ENCODE measurements at regions not wholly inside any gene's neighbourhood (a gene's known extent, or its start where the extent isn't known, plus 50 kb on each side); places are given as distances from the start of the nearest gene placed in this dataset.

DNA sequence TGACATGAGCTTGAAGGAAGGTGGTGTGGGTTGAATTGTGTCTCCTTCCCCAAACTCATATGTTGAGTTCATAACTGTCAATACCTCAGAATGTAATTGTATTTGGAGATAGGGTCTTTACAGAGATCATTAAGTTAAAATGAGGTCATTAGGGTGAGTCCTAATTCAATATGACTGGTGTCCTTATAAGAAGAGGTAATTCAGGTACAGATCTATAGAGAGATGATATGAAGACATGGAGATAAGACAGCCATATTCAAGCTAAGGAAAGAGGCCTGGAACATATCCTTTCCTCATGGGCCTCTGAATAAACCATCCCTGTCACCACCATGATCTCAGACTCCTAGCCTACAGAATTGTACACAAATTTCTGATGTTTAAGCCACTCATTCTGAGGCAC, 514.7 kb upstream of the MGAT4C start:
- ChIA-PET POLR2A (no interaction called here), CTCF (no interaction called here)
- Mint-ChIP-seq H3K27me3 (no peaks in the 10 kb centered on the region), H3K4me1 (no peaks in the 10 kb centered on the region), H3K4me3 (no peak overlapping the region), H3K27ac (no peak overlapping the region), H3K9me3 (peaks cover 3% of the 10 kb centered on the region), H3K36me3 (ENCODE audit: low read depth) (no peaks in the 10 kb centered on the region)
- no peak for DNase-seq

- no peak overlapping the region for H3K27ac Mint-ChIP-seq
- no peaks in the 10 kb centered on the region for H3K4me1 Mint-ChIP-seq
- H3K9me3 Mint-ChIP-seq, result no peaks in the 10 kb centered on the region
- H3K36me3 Mint-ChIP-seq (ENCODE audit: low read depth), result no peaks in the 10 kb centered on the region
- H3K4me3 Mint-ChIP-seq, result no peak overlapping the region
- no peak for DNase-seq
- POLR2A ChIA-PET, result no interaction called here
- CTCF ChIA-PET, result no interaction called here
- no peaks in the 10 kb centered on the region for H3K27me3 Mint-ChIP-seq
These were observed 492.7 kb upstream of the MGAT4C start for GRCh38 chr12:86748894-86749293.

GRCh38 chr12:86744547-86745212, 488.5 kb upstream of the MGAT4C start:
- no peak overlapping the region for H3K4me3 Mint-ChIP-seq
- H3K27me3 Mint-ChIP-seq, result no peaks in the 10 kb centered on the region
- POLR2A ChIA-PET, result no interaction called here
- CTCF ChIA-PET, result no interaction called here
- H3K27ac Mint-ChIP-seq, result no peak overlapping the region
- no peaks in the 10 kb centered on the region for H3K36me3 Mint-ChIP-seq (ENCODE audit: low read depth)
- no peak for DNase-seq
- H3K9me3 Mint-ChIP-seq, result peaks cover 2% of the 10 kb centered on the region
- H3K4me1 Mint-ChIP-seq, result no peaks in the 10 kb centered on the region

- no peak for DNase-seq
- no peaks in the 10 kb centered on the region for H3K36me3 Mint-ChIP-seq (ENCODE audit: low read depth)
- no peak overlapping the region for H3K27ac Mint-ChIP-seq
- H3K9me3 Mint-ChIP-seq, result peaks cover 2% of the 10 kb centered on the region
- H3K4me1 Mint-ChIP-seq, result no peaks in the 10 kb centered on the region
- ChIA-PET POLR2A (no interaction called here), CTCF (no interaction called here)
- no peaks in the 10 kb centered on the region for H3K27me3 Mint-ChIP-seq
- no peak overlapping the region for H3K4me3 Mint-ChIP-seq
These were observed 487.8 kb upstream of the MGAT4C start for GRCh38 chr12:86743875-86744536.

DNA sequence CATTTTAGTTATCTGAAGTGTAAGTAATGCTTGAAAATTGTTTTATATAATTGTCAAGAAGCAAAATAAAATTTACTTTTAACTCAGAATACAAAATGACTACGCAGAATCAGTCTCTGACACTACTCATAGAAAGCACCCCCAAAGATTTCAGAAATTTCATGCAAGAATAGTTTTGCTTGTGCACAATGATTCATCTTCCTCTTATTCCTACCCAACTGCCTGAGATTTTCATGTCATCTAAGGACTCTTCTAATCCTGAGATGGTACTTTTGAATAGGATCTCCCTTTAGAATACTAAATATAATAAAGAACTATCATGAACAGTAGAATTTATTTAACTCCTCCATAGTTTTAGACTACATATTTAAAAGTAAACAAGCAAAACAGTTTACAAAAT, 485.3 kb upstream of the MGAT4C start:
- CTCF ChIA-PET, result no interaction called here
- H3K9me3 Mint-ChIP-seq, result peaks cover 3% of the 10 kb centered on the region
- no peaks in the 10 kb centered on the region for H3K4me1 Mint-ChIP-seq
- H3K36me3 Mint-ChIP-seq (ENCODE audit: low read depth), result no peaks in the 10 kb centered on the region
- H3K4me3 Mint-ChIP-seq, result no peak overlapping the region
- no peak overlapping the region for H3K27ac Mint-ChIP-seq
- POLR2A ChIA-PET, result no interaction called here
- no peaks in the 10 kb centered on the region for H3K27me3 Mint-ChIP-seq
- DNase-seq, result no peak

- no peak overlapping the region for H3K27ac Mint-ChIP-seq
- no peaks in the 10 kb centered on the region for H3K4me1 Mint-ChIP-seq
- H3K36me3 Mint-ChIP-seq (ENCODE audit: low read depth), result no peaks in the 10 kb centered on the region
- ChIA-PET CTCF (no interaction called here), POLR2A (no interaction called here)
- DNase-seq, result no peak
- no peaks in the 10 kb centered on the region for H3K27me3 Mint-ChIP-seq
- no peak overlapping the region for H3K4me3 Mint-ChIP-seq
- H3K9me3 Mint-ChIP-seq, result peaks cover 2% of the 10 kb centered on the region
These were observed 479.7 kb upstream of the MGAT4C start for GRCh38 chr12:86735851-86736250.

GRCh38 chr12:86735072-86735471, 478.9 kb upstream of the MGAT4C start:
- no peaks in the 10 kb centered on the region for H3K36me3 Mint-ChIP-seq (ENCODE audit: low read depth)
- POLR2A ChIA-PET, result no interaction called here
- no peak for DNase-seq
- no peak overlapping the region for H3K27ac Mint-ChIP-seq
- H3K27me3 Mint-ChIP-seq, result no peaks in the 10 kb centered on the region
- CTCF ChIA-PET, result no interaction called here
- no peaks in the 10 kb centered on the region for H3K4me1 Mint-ChIP-seq
- H3K4me3 Mint-ChIP-seq, result no peak overlapping the region
- H3K9me3 Mint-ChIP-seq, result peaks cover 2% of the 10 kb centered on the region

DNA sequence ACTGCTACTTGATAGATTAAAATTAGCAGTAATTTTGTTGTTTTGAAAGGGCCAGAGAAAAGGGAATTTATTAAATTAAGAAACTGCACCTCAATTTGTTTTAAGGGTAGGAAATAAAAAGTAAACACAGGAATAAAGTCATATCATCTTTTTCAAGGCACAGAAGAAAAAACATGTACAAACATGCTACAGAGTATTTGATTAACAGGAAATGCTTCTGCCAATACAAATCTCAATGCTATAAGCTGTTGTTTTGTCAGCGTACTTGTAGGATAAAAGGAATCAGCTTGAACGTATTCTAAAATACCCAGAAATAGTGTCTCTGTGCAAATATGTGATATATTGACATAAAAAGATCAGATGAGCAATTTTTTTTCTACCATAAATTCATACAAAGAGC, 474.0 kb upstream of the MGAT4C start:
- Mint-ChIP-seq H3K9me3 (no peaks in the 10 kb centered on the region), H3K27me3 (no peaks in the 10 kb centered on the region), H3K36me3 (ENCODE audit: low read depth) (no peaks in the 10 kb centered on the region), H3K4me1 (no peaks in the 10 kb centered on the region), H3K4me3 (no peak overlapping the region), H3K27ac (no peak overlapping the region)
- DNase-seq, result no peak
- ChIA-PET CTCF (no interaction called here), POLR2A (no interaction called here)

GRCh38 chr12:86729739-86730138, 473.5 kb upstream of the MGAT4C start:
- Mint-ChIP-seq H3K4me1 (no peaks in the 10 kb centered on the region), H3K4me3 (no peak overlapping the region), H3K27me3 (no peaks in the 10 kb centered on the region), H3K36me3 (ENCODE audit: low read depth) (no peaks in the 10 kb centered on the region), H3K27ac (no peak overlapping the region), H3K9me3 (no peaks in the 10 kb centered on the region)
- ChIA-PET POLR2A (no interaction called here), CTCF (no interaction called here)
- no peak for DNase-seq

DNA sequence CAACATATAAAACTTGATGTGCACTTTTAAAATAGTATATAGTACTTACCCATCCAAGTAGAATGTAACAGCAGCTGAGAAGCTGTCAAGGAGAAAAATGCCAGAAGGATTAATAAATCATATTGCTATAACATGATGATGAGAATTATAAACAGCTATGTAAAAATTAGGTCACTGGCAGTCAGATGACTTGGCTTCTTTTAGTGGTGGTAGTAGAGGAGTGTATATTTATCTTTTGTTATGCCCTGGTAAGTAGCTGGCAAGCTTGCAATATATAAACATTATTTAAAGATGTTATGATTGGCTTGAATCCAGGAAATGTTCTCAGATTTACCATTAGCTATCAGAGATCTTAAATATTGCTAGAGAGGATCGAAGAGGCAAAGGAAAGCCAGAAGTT, 471.0 kb upstream of the MGAT4C start:
- Mint-ChIP-seq H3K4me3 (no peak overlapping the region), H3K27ac (no peak overlapping the region), H3K4me1 (no peaks in the 10 kb centered on the region), H3K27me3 (no peaks in the 10 kb centered on the region), H3K36me3 (ENCODE audit: low read depth) (no peaks in the 10 kb centered on the region), H3K9me3 (no peaks in the 10 kb centered on the region)
- CTCF ChIA-PET, result no interaction called here
- no peak for DNase-seq
- POLR2A ChIA-PET, result no interaction called here

- H3K4me1 Mint-ChIP-seq, result no peaks in the 10 kb centered on the region
- no peaks in the 10 kb centered on the region for H3K36me3 Mint-ChIP-seq (ENCODE audit: low read depth)
- DNase-seq, result no peak
- POLR2A ChIA-PET, result no interaction called here
- H3K4me3 Mint-ChIP-seq, result no peak overlapping the region
- no peaks in the 10 kb centered on the region for H3K27me3 Mint-ChIP-seq
- no peak overlapping the region for H3K27ac Mint-ChIP-seq
- CTCF ChIA-PET, result no interaction called here
- H3K9me3 Mint-ChIP-seq, result no peaks in the 10 kb centered on the region
These were observed 468.5 kb upstream of the MGAT4C start for GRCh38 chr12:86724716-86725115.

DNA sequence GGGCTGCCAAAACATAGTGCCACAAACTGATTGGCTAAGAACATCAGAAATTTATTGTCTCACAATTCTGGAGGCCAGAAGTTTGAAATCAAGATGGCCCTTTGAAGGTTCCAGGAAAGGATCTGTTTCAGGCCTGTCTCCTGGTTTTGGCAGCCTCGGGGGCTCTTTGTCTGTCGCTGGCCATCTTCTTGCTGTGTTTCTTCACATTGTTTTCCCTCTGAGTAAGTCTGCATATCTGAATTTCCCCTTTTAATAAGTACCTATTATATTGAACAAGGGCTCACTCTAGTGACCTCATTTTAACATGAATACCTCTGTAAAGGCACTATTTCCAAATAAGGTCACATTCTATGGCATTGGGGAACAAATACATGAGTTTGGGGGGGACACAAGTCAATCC, 467.1 kb upstream of the MGAT4C start:
- DNase-seq, result no peak
- ChIA-PET CTCF (no interaction called here), POLR2A (no interaction called here)
- no peaks in the 10 kb centered on the region for H3K4me1 Mint-ChIP-seq
- no peaks in the 10 kb centered on the region for H3K9me3 Mint-ChIP-seq
- H3K4me3 Mint-ChIP-seq, result no peak overlapping the region
- no peaks in the 10 kb centered on the region for H3K27me3 Mint-ChIP-seq
- no peaks in the 10 kb centered on the region for H3K36me3 Mint-ChIP-seq (ENCODE audit: low read depth)
- H3K27ac Mint-ChIP-seq, result no peak overlapping the region

- Mint-ChIP-seq H3K27me3 (no peaks in the 10 kb centered on the region), H3K4me1 (no peaks in the 10 kb centered on the region), H3K4me3 (no peak overlapping the region), H3K27ac (no peak overlapping the region), H3K9me3 (no peaks in the 10 kb centered on the region), H3K36me3 (ENCODE audit: low read depth) (no peaks in the 10 kb centered on the region)
- ChIA-PET CTCF (no interaction called here), POLR2A (no interaction called here)
- no peak for DNase-seq
These were observed 465.7 kb upstream of the MGAT4C start for GRCh38 chr12:86721713-86722397.

DNA sequence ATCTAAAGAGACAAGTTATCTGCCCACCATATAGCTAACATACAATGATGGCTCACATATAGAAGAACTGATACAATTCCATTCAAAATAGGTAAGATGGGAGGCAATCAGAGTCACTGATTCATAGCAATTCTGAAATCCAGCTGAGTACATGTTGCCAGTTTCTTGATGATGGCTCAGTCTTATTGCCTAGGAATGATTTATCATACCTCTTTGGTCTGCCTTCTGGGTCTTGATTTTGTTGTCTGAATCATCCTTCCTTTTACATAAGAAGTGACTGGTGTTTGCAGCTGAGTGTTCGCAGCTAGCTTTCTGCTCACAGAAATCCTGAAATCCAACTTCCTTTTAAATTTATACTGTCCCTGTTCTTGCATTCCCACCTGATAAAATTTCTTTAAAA, 463.2 kb upstream of the MGAT4C start:
- Mint-ChIP-seq H3K36me3 (ENCODE audit: low read depth) (no peaks in the 10 kb centered on the region), H3K27ac (no peak overlapping the region), H3K4me3 (no peak overlapping the region), H3K9me3 (no peaks in the 10 kb centered on the region), H3K4me1 (no peaks in the 10 kb centered on the region), H3K27me3 (no peaks in the 10 kb centered on the region)
- DNase-seq, result no peak
- POLR2A ChIA-PET, result no interaction called here
- CTCF ChIA-PET, result no interaction called here

Measured in activated CD4-positive, alpha-beta memory T cell treated with anti-CD3 and anti-CD28 coated beads, Interleukin-2, amount 10 ng/mL, durations not matched to agents 7 days and 5 days (primary cell).